Bone marrow (tissue), 2 donors: ENCODE measurements at regions not wholly inside any gene's neighbourhood (a gene's known extent, or its start where the extent isn't known, plus 50 kb on each side); places are given as distances from the start of the nearest gene placed in this dataset.
"Not testable (repeated sequence)": the region's sequence is repeated elsewhere in the genome, so short reads cannot be mapped to it uniquely, and the experiment has no call there.

Experiments
- DNase-seq, 2 donors: peaks; one replicate each; lab custom pipeline; 2025; lab: John Stamatoyannopoulos, UW

- no peak for DNase-seq
These were observed 108.2 kb upstream of the STK17B start for GRCh38 chr2:196279541-196279940.

DNA sequence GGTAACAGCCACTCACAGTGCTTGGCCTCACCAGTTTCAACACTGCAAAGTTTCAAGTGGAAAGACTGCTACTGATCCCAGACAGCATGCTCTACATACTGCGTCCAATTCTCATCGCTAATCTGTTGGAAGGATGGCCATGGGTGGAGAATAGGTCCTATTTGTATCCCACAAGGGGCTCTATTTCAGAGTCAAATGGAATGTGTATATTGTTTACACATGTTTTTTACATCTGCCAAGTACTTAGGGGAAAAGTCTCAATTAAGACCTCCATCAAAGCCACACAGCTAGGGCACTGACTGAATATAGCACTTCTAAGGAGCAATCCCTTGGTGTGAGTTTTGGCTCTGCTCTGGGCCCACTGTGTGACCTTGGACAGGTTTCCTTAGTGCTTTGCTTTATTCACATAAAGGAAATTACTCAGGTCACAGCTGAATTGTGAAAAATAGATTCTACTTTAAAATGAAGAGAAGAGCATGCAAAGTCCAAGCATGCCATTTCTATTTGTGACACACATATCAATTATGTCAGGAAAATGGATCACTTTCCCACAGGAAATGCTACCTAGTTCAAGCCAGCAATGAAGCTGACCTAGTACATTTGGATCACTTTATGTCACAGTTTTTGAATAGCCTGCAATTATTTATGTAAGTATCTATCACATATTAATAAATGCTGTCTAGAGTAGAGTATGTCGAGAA lies 112.9 kb upstream of the STK17B start:
- DNase-seq, result no peak

- DNase-seq, result no peak
These were observed 113.6 kb upstream of the STK17B start for GRCh38 chr2:196284866-196285557.

DNA sequence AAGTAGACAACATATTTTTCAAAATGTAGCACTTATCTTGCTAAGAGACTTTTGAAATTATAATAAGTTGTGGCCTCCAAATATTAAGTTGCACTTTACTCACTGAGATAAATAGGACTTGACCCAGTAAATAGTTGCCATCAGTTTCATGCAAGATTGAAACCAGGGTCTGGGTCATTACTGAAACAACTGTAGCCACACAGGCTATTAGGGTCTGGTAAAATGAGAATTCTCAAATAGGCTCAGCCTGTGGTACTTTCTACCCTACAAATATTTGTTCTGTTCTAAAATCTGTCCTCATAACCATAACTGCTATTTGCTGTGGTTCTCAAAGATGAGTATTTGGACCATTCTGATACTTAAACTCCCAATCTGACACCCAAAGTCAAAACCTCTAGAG lies 115.4 kb upstream of the STK17B start:
- DNase-seq, result no peak

- DNase-seq, result no peak
These were observed 116.1 kb upstream of the STK17B start for GRCh38 chr2:196287523-196287922.

- no peak for DNase-seq
These were observed 116.7 kb upstream of the STK17B start for GRCh38 chr2:196288006-196288538.

GRCh38 chr2:196289000-196289399 lies 117.6 kb upstream of the STK17B start:
- no peak for DNase-seq

- no peak for DNase-seq
These were observed 118.8 kb upstream of the STK17B start for GRCh38 chr2:196290136-196290535.

DNA sequence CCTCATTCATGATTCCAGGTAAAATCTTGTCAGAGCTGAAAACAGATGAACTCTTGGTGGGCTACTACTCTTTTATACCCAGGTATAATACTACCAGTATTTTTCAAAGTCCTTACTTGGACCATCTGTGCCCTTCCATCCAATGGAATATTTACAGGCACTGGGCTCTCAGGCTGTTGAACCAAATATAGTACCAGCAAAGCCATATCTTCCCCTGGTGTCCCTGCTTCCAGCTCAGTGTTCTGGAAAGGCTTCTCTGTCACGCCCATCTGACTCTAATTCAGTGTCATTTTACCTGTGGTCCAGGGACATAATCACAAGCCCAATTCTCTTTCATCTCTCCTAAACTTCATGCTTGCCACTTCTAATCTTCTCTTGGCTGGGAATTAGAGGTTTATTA lies 119.2 kb upstream of the STK17B start:
- no peak for DNase-seq

DNA sequence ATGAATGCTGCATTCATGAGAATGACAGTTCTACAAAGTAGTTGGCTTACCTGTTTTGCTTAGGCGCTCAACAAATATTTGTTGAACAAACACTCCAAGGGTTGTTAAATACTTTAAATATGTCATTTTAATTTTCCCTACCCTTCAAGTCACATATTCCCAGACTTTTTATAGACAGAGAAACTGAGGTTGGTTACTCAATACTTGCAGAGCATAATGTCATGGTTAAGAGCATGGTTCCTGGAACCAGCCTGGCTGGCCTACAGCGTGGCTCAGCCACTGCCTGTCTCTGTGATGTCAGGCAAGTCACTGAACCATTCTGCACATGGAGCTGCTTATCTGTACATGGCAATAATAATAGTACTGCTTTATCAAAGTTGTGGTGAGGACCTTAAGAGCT lies 120.0 kb upstream of the STK17B start:
- no peak for DNase-seq

DNA sequence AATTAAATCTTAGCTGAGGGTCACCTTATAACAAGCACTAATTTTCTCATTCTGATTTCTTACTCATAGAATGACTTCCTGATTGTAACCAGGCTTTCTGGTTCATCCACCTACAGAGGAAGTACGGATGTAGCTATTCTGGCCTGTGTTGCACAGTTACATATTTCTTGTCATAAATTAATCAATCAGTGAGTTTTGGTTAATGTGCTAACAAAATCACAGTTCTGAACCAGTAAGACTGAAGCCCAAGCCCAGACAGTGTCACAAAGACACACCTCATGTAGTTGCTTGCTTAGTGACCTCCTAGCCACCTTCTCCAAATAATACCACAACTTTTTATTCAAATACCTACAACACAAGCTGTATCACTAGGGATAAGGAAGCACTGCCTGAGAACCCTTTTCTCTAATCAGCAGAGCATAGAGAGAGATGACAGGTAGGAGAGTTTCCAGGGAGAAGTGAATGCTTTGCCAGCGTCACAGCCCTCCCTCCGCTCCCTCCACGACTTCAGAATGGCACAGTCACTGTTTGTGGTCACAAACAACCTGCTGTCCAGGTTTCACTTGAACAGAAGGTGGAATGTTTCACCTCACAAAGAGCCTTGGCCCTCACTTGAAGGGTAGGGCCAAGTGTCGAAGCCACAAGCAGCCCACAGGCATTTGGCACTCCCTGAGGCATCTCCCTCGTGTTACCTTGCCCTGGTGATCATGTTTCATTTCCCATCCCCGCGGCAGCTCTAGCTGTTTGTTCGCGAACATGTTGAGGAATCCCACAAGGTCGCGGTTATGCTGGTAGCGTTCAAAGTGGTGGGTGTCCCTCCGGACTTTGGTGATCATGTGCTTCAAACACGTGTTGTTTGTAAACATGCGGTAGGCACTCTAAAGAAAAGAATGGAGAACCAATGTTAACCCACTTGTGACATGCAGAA lies 120.8 kb upstream of the STK17B start:
- no peak for DNase-seq

DNA sequence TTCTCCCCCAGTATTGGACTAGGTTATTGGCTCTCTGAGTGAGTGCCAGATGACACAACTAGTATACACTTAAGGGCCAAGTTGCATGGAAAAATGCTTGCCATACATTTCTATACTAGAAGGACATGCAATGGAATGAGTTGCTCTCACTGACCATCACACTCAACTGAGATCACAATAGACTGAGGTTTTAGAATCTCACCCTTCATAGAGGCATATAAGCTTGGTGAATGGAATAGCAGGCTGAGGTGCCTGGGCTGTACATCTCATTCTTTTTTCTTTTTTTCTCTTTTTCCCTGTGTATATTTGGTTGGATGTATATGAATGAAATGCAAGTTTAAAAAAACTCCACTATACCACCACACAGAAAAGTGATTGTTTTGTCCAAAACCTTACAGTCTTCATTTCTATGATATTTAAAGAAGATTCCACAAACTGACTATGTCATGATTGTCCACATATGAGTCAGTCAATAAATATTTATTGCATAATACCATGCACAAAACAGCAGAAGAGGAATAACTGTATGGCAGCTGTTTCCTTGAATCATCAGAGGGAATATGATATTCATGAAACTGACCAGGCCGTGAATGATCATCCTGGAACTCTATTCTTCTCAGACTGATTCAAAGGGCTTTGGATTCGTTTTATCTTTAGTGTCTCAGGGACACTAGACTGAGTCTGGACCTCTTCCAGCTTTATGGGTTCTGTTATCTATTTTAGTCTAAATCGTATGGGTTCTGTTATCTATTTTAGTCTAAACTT lies 122.6 kb upstream of the STK17B start:
- DNase-seq, result no peak

- DNase-seq, result no peak
These were observed 123.1 kb upstream of the STK17B start for GRCh38 chr2:196294516-196294909.

DNA sequence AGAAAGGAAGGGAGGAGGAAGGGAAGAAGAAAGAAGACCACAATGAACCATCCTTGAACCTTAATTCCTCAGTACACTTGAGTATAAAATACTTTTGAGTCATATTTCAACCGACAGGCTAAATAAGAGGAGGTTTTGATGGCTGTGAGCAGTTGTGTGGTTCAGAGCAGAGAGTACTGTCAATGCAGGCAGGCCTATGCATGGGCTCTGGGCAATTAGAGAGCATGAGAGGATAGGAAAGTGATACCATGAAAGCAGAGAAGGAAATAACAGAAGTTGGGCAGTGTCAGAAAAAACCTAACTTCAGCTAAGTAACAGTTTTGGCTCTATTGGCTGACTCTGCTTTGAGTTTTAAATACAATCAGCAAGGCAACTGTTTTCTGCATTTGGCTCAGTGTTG lies 123.6 kb upstream of the STK17B start:
- DNase-seq, result no peak

DNA sequence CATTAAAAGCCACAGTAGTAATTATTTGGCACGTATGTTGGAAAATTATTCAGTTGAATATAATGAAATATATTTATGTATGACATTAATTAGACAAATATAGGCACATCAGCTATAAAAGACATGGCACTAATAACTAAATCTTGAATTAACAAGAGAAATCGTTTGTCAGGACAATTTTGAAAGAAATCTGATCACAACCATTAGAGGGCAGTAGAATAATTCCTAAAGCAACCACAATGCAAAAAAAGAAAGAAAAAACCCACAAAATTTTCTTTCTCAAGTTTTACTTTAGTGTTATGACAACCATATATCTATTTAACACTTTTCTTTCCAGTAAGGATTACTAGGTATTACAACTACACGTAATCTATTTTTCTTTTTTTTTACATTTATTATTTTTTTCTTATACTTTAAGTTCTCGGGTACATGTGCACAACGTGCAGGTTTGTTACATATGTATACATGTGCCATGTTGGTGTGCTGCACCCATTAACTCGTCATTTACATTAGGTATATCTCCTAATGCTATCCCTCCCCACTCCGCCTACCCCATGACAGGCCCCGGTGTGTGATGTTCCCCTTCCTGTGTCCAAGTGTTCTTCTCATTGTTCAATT lies 126.8 kb upstream of the STK17B start:
- DNase-seq, result not testable (repeated sequence)

DNA sequence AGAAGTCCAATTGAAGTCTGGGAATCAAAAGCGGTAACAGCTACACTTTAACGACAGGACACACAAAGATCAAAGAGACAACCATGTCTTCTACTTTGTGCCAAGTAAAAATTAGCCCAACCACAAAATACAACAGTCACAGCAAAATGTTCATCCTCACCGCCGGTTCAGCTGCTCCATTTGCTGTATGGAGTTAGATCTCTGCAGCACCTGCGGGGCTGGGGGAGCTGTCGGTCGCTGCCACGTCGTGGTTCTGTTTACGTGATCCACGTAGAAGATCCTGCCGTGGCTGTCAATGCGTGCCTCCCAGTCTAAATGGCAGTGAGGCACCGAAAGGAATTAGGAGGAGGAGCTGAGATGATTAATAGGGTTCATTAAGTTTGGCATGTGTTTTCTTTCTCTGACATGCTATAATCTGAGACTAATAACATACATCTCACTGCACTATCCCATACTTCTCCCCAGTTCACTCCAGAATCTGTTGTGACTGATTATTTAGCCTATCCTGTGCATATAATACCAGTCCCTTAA lies 136.5 kb upstream of the STK17B start:
- no peak for DNase-seq

DNA sequence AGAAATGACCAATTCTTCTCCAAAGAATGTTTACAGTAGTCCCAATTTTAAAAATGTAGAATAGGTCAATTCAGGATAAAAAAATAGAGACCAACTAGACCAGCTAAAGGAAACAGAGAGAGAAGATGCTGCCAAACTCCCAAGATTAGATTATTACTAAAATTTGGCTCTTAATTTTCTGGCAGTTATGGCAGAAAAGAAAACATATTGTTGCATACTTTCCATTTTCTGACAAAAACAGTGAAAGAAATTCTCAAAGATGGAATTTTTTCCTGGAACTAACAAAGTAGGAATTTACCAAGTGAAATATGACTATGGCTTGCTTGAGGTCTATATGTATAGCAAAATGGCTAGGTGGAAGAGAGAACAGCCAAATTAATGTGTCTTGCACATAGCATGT lies 138.3 kb upstream of the STK17B start:
- DNase-seq, result no peak

- DNase-seq, result no peak
These were observed 142.8 kb upstream of the STK17B start for GRCh38 chr2:196314157-196314556.

GRCh38 chr2:196314780-196315179 lies 143.4 kb upstream of the STK17B start:
- no peak for DNase-seq

- DNase-seq, result no peak
These were observed 144.1 kb upstream of the STK17B start for GRCh38 chr2:196315388-196316049.

DNA sequence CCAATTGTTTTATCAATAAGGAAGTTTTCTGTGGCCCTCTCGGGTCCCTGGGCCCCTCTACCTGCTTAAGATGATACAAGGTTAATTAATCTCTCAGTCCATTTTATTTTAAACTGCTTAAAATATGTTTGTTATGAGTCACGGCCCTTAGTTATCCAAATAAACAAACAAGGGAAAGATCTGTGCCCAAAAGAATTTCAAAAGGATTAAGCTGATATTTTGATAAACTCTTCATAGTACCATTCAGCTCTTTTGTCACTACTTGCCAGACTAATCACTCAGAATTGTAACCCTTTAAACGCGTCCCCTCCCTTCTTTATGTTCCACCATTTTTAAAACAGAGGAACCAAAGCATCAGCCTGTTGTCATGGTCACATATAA lies 144.7 kb upstream of the STK17B start:
- no peak for DNase-seq
